GM18858 (cell line): ENCODE measurements at regions not wholly inside any gene's neighbourhood (a gene's known extent, or its start where the extent isn't known, plus 50 kb on each side); places are given as distances from the start of the nearest gene placed in this dataset.

ENCODE experiments used
- ATAC-seq: cut with Tn5 transposase; IDR thresholded peaks from one replicate; pipeline ENCODE4 v1.9.1; 2021; ENCODE audit not compliant: unreplicated experiment

DNA sequence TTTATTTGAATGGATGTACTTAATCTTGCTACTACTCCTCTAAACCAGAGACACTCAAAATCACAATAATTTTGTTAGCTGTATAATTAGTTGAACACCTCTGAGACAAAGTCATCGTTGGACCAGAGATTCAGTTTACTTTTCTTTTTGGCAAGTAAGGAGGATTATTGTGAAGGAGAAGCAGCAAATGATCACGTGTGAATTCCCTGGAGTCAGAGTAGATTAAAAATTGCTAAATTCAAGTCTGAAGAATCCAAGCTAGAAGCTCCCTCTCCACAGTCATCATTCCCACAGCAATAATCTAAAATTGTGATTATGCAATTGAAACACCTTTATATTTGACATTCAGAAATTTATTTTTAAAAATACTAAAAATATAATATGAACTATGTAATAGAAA, 484.4 kb downstream of the CMPK2 start:
- no peak for ATAC-seq

- no peak for ATAC-seq
These were observed 481.4 kb downstream of the CMPK2 start for GRCh38 chr2:6384341-6384740.

DNA sequence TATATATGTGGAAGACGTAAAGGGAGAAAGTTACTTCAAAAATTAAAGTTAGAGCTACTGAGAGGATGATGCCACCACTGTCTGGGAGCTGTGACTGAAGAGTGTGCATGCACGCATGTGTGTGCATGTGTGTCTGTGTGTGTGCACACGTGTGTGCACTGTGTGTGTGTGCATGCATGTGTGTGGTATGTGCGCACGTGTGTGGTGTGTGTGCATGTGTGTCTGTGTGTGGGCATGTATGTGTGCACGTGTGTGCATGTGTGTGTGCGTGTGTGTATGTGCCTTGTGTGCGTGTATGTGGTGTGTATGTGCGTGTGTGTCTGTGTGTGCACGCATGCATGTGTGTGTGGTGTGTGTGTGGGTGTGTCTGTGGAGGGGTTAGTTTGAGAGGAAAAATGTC, 473.4 kb downstream of the CMPK2 start:
- no peak for ATAC-seq

GRCh38 chr2:6392966-6393365, 472.7 kb downstream of the CMPK2 start:
- ATAC-seq: no peak

GRCh38 chr2:6393819-6394218, 471.9 kb downstream of the CMPK2 start:
- no peak for ATAC-seq

DNA sequence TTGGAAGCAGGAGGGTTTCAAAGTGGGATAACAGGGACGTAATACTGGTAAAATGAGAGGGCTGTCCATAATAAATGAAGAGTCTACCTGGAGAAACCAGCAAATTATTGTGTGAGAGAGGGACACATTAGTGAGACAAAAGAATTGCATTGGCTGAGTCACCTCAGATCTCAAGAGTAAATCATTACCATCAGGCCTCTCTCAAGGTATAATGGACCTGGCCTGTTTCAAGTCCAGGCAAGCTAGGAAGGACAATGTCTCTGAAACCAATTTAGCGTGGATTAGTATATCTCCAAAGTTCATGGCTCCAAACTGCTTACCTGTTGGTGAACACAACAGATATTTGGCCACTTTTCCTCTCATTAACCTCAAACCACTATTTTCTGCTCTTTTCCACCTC, 471.4 kb downstream of the CMPK2 start:
- no peak for ATAC-seq

DNA sequence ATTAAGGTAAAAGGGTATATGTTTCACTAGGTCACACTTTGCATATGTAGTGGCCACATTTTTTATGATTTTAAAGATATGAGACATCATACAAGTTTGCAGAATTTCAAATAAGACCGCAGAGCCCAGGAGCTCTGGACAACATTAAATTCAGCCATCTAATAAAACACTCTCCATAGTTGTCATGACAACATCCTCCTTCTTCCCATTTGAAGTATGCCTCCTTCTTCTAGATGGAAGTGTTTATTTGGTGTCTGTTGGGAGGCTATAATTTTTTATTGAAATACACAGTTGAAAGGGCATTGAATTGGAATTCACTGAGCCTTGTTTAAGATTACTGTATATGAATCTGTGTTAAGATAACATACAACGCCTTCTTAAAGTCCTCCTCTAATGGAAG, 467.3 kb downstream of the CMPK2 start:
- no peak for ATAC-seq

DNA sequence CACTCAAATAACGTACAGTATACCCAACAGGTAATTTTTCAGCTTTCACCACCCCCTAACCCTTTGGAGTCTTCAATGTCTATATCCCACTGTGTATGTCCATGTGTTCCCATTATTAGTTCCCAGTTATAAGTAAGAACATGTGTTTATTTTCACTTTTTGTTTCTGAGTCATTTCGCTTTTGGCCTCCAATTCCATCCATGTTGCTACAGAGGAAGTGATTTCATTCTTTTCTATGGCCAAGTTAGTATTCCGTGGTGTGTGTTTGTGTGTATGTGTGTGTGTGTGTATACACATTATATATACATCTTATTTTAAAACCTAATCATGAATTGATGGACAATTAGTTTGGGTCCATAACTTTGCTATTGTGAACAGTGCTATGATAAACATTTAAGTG, 464.4 kb downstream of the CMPK2 start:
- ATAC-seq: no peak

GRCh38 chr2:6408057-6408456, 457.6 kb downstream of the CMPK2 start:
- ATAC-seq: no peak

- ATAC-seq: no peak
These were observed 455.4 kb downstream of the CMPK2 start for GRCh38 chr2:6410313-6410712.

GRCh38 chr2:6412533-6413091, 453.1 kb downstream of the CMPK2 start:
- no peak for ATAC-seq

- no peak for ATAC-seq
These were observed 448.7 kb downstream of the CMPK2 start for GRCh38 chr2:6417050-6417449.

DNA sequence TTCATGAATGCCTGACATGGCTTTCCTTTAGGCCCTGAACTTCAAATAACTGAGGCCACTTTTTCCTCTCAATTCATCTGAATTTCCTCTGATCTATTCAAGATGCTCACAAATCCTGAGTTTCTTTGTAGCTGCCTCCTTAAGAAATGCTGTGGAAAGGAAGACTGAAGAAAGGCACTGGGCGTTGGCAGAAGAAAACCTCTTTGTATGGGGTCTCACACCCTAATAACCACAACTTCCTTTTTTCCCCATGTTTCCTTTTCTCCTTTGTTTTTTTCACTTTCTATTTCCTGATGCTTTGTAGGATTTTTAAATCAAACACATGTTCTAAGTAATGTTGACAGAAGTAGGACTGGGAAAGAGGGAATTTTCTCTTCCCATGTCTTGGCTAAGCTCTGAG, 447.4 kb downstream of the CMPK2 start:
- no peak for ATAC-seq

- no peak for ATAC-seq
These were observed 444.5 kb downstream of the CMPK2 start for GRCh38 chr2:6421138-6421730.

DNA sequence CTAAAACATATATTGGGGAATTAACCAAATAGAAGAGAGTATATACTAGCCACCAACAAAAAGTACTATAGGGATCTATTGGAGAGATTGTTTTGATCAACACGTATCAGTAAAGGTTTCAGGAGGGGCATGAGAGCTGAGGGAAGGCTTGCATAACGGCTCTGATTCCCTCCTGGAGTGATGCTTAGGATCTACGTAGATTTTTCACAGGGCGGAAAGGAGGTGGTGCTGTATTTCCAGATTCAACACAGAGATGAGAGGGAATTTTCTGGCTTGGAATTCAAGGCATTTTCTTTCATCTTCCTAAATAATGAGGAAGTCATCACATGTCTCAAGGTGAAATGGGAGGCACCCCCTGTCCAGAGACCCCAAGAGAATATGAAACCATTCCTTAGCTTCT, 443.8 kb downstream of the CMPK2 start:
- ATAC-seq: no peak

DNA sequence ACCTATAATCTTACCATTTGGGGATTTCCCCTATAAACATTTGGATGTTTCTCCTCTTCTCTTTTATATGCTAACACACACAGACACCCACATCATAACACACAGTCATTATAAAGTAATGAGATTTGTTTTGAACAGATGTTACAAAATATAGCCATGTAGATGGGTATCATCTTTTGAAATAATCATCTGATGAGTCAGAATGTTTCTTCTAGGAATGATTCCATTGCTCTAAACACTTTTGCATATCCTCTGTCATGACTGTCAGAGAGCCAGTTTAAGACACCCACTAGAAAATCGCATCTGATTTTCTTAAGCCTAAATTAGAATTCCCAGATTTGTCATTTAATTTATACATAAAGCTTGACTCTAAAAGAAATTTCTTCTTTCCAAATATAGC, 442.6 kb downstream of the CMPK2 start:
- ATAC-seq: peak; percentile 69

DNA sequence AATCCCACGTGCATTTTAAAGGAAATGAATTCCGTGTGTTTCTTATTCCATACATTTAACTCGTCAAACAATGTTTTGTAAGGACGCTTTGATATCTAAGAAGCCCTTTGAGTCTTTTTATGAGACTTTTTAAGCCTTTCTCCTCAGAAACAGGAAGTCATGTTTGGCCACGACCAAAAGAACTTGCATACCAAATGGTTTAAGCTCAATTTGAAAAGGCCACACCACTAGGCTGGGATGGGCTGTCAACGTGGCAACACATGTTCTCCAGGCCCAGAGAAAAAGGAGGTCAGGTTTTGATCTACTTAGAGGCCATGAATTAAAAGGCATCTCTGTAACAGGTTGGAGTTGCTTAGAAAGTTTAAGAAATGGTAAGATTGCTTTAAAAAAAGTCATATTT, 441.8 kb downstream of the CMPK2 start:
- no peak for ATAC-seq

DNA sequence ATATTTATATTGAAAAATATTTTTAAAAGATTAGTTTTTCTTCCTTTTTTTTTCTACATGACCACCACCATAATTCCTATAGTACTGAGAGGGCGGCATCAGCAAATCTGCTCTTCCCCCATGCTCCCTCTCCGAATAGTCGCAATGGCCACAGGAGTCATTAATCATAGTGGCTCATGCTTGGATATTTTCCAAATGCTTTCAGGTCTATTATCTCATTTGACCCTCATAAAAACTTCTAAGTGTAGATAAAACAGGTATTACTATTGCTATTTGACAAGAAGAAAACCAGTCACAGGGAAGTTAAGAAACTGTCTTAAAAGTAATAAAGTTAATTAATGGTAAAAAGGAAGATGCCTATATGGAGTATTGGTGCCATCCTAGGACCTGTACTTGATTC, 440.7 kb downstream of the CMPK2 start:
- ATAC-seq: no peak

DNA sequence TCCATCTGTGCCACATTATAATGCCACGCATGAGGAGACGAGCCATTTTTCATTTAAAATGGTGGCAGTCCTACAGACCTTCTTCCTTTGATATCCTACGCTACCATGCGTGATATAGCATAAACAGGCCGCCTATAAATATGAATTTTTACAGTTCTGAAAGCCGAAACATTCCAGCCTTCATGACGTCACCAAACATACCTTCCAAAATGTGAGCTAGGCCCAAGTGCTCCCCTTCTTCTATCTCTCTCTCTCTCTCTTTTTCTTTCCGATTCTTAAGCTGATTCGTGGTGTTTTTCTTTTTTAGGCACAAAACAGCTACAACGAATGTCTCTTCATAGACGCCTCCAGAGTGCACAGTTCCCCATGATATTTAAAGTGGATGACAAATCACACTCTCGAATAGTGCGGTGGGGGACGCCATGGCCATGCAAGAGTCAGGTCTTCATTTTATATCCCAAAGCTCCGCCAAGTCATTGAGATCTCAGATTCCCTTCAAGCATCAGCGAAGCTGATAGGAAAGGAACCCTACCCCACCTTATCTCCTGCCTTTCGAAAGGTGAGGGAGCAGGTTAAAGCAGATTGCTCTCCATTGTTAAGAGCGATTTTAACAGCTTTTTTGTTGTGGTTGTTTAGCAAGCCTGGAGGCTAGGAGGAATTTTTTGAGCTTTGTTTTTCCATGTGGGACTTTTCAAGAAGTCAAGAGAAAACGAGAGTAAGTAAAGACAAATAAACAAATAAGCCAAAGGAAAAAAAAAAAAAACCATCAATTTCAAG, 436.3 kb downstream of the CMPK2 start:
- ATAC-seq: no peak

- no peak for ATAC-seq
These were observed 431.3 kb downstream of the CMPK2 start for GRCh38 chr2:6434438-6434837.

GRCh38 chr2:6441800-6442199, 423.9 kb downstream of the CMPK2 start:
- ATAC-seq: no peak

DNA sequence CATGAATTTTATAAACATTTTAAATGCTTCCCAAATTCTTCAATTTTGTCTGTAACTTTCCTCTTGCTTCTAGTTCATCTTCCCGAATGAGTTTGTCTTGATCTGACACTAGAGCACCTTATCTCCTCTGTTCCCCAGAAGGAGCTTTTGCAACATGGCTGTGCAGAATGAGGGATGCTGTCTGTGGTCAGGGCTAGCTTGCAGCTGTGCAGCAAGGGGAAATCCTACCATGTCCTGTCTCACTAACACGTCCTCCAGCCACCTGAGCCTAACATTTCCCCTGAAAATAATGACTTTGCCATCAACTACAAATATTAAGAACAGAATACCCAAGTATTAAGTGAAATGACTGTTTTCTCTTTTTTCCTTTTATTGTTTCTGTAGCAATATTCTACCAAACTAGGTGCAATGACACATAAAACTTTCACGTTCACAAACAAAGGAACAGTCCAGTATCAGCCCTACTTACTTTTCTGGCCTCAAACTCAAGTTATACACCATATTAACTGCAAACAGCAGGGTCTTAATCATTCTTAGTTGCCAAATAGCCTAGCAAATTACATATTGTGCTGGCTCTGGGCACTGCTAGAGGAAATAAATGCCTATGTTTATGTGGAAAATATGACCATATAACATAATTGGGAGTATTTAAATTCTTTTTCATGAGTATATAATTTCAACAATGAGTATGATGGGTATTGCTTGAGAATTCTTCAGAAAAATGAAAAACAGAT, 423.3 kb downstream of the CMPK2 start:
- ATAC-seq: no peak
